ENCODE measurements at regions not wholly inside any gene's neighbourhood (a gene's known extent, or its start where the extent isn't known, plus 50 kb on each side); places are given as distances from the start of the nearest gene placed in this dataset.

- no peak for TF ChIP-seq CTCF (conservative IDR thresholded peaks at IDR 0.05; ENCODE audit: low read depth in 2 of 2)
- TF ChIP-seq ZNF462 (CRISPR knock-in tag; IDR thresholded peaks at IDR 0.05) = no peak
- TF ChIP-seq CREB1 (CRISPR knock-in tag; IDR thresholded peaks at IDR 0.05; ENCODE audit: low read depth) = no peak
- TF ChIP-seq JUNB (IDR thresholded peaks at IDR 0.05; ENCODE audit: unreplicated experiment) = no peak
- no peak for TF ChIP-seq POLR2AphosphoS5 (IDR thresholded peaks at IDR 0.05; ENCODE audit: low read depth)
- TF ChIP-seq ZNF114 (CRISPR knock-in tag; IDR thresholded peaks at IDR 0.05) = no peak
Observed at GRCh38 chr13:103306163-103306562, 239.9 kb upstream of the SLC10A2 start (continued).

GRCh38 chr13:103303078-103303651 is 236.9 kb upstream of the SLC10A2 start:
- Histone ChIP-seq H3K27me3 (ENCODE audit: insufficient read depth) (no peaks in the 10 kb centered on the region), H3K4me1 (ENCODE audit: insufficient read depth) (no peaks in the 10 kb centered on the region), H2AFZ (no peak overlapping the region), H3K9me2 (ENCODE audit: insufficient read depth) (no peaks in the 10 kb centered on the region), H3K4me2 (no peak overlapping the region), H4K20me1 (replicated peaks; ENCODE audit: insufficient read depth) (no peaks in the 10 kb centered on the region), H3K4me3 (no peak overlapping the region), H3K79me2 (replicated peaks; ENCODE audit: insufficient read depth) (no peaks in the 10 kb centered on the region), H3K27ac (ENCODE audit: low read depth) (no peak overlapping the region), H3K36me3 (ENCODE audit: insufficient read depth) (no peaks in the 10 kb centered on the region), H3F3A (replicated peaks; ENCODE audit: low read depth) (no peaks in the 10 kb centered on the region)
- no peaks in the 10 kb centered on the region for H3K36me3 Mint-ChIP-seq (ENCODE audit: low read depth)
- H3K4me3 Mint-ChIP-seq = no peak overlapping the region
- H3K9me3 Mint-ChIP-seq = no peaks in the 10 kb centered on the region
- H3K4me1 Mint-ChIP-seq = no peaks in the 10 kb centered on the region
- ATAC-seq (no peak), DNase-seq (ENCODE audit: low spot score) (no peak)
- no peak overlapping the region for H3K27ac Mint-ChIP-seq
- H3K27me3 Mint-ChIP-seq (ENCODE audit: insufficient read depth, low read depth, poor library complexity) = peaks cover 2% of the 10 kb centered on the region
- TF ChIP-seq NANOG (IDR thresholded peaks at IDR 0.05; ENCODE audit: borderline replicate concordance) = no peak
- no peak for TF ChIP-seq POLR2AphosphoS5 (IDR thresholded peaks at IDR 0.05; ENCODE audit: low read depth)
- TF ChIP-seq EZH2 (IDR thresholded peaks at IDR 0.05; ENCODE audit: low read depth, unreplicated experiment) = no peak
- TF ChIP-seq CTCF (conservative IDR thresholded peaks at IDR 0.05; ENCODE audit: low read depth in 2 of 2) = no peak
- no peak for TF ChIP-seq REST (IDR thresholded peaks at IDR 0.05; ENCODE audit: unreplicated experiment)
- TF ChIP-seq ETS1 (IDR thresholded peaks at IDR 0.05) = no peak

Measured in GM23338 (cell line).